ENCODE measurements at regions not wholly inside any gene's neighbourhood (a gene's known extent, or its start where the extent isn't known, plus 50 kb on each side); places are given as distances from the start of the nearest gene placed in this dataset.

DNA sequence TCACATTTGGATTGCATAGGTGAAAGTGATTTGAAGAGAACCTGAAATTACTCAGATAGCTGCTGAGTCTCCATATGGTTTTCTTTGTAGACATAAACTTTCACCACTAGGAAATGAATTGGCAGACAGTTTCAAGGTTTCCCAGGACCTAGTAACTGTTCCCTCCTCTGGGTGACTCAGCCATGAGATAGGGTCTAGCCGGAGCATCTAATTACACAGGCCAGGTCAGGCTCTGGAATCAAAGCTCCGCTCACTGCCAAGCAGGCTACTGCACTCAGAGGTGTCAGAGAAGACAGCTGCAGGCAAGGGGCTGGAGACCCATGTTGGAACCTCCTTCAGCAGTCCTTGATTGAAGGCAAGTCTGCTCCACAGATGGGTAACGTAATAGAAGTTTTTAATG, 429.2 kb downstream of the TNS1 start:
- no peak for DNase-seq

DNA sequence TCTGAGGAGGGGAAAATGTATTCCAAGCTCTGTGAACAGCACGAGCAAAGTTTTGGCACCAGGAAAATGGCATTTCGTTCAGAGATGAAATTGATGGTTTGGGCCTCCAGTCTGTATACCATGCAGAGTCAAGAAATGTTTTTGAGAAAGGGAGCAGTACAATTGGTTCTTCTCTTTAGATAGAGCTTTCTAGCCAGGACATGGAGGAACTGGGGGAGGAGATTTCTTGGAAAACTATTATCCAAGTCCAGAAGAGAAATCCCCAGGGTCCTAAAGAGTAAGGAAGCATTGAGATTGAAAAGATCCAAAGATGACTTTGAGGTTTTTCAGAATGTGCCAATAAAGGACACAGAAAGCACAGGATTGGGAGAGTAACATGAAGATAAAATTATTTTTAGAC, 432.4 kb downstream of the TNS1 start:
- DNase-seq, result no peak

DNA sequence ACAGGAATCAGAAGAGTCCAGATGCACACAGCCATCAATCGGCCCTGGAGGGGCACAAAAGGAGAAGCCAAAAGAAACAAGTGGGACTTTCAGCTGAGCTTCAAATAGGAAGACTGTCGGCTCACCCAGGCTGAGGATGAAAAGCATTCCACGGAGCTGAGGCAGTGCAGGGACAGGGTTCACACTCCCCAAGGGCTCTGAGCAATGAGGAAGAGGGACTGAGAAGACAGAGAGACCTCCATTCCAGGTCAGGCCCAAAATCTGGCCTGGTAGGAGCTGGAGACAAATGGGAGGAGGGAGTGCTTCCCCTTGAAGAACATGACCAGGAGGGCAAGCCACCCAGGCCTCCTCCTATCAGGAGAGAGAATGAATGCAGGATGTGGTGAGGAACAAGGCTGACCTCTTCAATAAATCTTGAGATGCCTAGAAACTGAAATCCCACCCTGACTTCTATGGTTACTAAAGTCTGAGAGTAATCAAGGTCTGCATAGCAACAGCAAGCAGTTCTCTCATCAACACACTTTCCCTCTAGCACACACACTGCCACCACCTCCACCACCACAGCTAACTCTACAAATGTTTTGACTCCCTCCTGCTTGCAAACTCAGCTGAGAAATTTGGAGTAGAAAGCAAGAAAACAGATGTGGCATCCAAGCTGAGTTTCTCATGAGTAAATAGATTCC, 434.4 kb downstream of the TNS1 start:
- DNase-seq, result no peak

DNA sequence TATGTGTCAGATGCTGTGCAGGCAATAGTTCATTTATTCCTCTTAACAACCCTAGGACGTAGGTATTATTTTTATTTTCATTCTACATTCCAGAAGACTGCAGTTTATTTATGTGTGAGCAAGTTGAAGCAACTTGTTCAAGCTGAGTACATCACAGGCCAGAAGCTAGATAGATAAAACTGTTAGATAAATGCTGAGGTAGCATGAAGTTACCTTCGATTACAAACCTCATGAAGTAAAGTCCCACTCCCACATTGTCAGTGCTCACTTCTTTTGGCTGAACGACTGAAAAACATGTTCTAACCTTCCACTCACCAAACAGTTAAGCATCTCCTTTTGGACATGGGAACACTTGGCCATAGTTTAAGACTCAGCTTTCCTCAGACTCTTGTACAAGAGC, 439.2 kb downstream of the TNS1 start:
- no peak for DNase-seq

DNA sequence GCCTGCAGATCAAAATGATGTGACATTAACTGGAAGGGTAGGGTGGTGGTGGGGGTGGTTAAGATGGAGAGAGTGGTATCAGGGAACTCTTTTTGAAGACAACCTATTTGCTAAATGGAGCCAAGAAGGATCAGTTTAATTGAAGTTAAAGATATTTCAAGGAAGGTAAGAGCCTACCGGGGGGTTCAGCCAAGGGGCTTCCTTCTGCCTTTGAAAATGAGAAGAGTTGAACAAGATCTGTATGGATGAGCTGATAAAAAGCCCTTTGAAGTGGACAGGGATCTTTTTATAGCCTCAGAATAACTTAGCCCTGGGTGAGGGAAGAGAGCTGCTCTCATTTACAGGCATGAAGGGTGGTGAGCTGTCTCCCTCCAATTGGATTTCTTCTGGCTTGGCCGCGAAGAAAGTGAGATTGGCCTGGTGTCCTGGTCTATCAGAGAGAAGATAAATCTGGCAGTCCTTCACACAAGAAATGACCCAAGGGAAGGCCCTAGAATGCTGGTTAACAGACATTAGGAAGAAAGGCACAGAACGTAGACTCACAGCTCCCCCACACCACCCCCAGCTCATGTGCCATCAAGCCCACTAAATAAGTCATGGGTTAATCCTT, 439.8 kb downstream of the TNS1 start:
- DNase-seq, result no peak

DNA sequence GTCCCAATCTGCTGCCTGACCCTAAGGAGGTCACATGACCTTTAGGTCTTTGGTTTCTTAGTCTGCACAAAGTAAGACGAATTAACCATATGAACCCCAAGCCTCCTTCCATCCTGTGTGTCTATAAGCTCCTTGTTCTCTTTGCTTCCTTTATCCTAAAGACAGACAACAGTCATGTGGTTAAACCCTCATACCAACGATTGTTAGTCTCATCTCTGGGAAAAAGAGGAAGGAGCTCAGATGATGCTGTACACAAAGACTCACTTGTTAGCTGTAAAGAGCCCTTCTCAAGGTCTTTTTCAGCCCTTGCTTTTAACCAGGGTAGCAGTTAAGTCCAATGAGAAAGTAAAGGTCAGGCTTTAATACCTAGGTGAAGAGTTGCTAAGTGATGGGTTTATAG, 443.7 kb downstream of the TNS1 start:
- no peak for DNase-seq

DNA sequence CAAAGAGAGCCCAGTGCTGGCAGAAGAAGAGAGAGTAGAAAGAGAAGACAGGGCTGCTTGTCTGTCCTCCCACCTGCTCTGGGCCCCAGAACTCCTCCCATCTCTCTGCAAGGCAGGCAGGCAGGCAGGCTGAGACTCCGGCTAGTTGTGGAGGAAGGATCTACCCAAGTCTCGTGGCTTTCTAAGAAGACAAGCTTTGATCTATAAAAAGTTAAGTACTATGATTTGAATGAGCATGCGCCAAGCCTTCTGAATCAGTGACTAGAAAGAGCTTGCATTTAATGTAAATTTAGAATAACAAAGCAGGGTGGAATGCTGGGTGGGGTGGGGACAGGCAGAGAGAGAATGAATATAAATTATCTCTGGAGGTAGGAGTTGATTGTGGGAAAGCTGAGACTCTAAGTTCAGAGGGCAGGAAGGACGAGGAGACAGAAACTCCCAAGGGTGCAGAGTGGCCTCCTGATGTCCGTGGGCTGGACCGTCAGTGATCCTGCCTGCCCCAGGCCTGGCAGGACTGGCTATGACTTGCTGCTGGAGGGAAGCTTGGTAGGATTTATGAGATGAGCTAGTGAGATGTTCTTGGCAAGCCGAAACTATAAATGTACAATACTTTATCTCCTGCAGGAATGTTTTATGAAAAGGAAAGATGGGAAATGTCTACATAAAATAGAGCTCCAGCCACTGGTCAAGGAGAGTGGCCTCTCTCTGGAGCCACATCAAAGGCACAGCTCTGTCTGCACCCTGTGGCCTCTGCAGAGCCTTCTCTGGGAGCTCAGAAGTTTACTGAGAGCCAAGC, 447.5 kb downstream of the TNS1 start:
- no peak for DNase-seq

DNA sequence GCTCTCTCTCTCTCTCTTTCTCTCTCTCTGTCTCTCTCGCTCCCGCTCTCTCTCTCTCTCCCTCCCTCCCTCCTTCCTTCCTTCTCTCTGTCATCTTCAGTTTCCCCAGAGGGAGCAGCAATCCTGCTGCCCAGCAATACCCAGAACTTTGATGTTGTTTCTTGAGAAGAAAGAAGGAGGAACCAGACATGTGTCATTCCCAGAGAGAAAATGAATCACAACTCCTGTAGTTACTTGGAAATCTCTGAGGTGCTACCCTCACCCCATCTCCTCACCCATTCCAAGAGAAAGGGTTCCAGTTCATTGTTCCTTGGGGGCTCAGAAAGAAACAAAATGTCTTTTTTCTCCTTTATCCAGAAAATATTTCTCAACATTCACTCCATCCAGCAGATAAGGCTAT, 449.1 kb downstream of the TNS1 start:
- DNase-seq, result no peak

DNA sequence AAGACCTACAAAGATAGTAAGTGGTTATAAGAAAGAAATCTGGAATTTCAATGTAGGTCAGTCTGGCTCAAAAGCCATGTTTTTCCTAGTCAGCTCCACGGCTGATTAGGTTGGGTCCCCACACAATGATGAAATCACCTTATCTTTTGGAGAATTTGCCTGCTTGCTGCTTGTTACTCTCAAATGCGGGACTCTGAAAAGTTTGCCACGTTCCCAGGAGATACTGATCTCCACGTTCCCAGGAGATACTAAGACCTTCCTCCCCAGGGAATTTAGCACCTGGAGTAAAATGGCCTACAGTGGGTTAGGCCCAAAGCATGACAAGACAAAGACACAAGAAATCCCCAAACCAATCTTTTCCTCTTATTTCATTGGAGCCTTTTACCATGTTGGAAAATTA, 449.6 kb downstream of the TNS1 start:
- no peak for DNase-seq

DNA sequence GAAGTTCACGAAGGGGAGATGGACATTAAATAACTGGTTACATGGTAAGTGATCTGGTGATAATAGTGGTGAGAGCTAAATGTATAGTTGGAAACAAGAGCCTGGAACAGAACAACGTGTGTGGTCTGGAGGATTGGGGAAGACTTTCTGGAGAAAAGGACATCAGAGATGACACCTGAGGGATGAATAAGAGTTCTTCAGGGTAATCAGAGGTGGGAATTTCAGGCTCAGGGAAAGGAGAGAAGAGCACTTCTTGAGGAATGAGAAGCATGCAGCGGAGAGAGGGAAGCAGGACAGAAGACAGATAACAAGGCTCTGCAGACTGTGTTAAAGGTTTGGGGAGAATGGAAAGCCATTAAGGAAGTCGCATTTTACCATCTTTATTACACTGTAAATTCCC, 450.7 kb downstream of the TNS1 start:
- DNase-seq, result no peak

DNA sequence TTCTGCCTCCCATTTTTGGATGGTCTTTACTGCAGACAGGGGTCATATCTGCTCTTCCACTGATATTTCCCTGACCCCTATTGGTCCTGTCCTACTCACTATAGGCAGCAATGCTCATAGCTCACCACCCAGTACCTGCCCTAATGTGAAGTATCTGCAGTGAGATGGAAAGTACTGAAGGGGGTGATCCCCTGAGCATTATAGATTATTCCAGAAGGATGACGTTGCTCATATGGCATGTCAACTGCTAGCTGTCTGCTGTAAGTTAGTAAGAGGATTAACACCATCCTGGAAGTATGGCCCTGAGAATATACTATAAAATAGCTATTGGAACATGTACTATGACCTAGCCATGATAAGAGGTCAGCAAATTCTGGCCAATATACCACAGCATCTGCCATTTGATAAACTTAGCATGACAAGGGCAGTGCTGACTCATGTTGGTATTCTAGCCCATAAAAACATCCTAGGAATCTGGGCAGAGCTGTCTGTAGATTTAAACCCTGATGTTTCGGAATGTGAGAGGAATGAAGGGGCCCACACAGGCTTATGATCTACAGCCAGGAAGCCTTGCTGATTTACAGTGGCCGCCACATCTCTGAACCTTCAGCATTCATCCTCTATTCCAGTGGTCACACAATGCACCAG, 451.4 kb downstream of the TNS1 start:
- DNase-seq, result no peak

DNA sequence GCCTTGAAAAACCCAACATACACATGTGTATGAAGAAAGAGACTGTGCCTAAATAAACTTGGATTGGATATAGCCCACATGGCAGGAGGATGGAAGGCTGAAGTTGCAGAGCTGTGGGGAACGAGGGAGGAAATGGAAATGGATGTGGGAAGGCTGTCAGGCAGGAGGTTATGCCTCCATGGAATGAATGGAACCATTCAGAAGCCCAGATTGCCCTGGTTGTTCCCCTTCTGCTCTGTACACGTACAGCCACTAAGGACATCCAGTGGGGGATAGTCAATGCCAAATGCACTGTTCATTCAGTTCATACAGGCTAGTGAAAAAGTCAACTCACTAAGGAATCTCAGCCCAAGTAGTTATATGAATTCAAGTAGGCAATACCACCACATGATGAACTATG, 463.7 kb downstream of the TNS1 start:
- DNase-seq, result no peak

DNA sequence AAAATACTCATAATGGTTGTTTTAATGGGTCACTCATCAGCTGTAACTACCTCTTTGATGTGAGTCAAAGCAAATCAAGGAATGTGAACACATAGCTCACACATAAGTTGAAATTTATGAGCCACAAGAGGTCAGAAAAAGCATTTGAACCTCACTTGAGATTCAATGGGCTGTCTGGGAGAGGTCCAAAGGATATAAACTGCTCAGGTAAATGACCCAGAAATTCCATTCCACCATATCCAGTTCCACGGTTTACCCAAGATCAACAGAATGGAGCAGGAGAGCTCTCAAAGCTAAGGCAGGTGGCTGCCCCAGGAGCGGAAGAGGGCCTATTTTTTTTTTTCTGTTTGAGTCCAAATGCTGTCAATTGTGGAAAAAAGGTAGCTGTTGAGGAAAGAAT, 464.1 kb downstream of the TNS1 start:
- no peak for DNase-seq

DNA sequence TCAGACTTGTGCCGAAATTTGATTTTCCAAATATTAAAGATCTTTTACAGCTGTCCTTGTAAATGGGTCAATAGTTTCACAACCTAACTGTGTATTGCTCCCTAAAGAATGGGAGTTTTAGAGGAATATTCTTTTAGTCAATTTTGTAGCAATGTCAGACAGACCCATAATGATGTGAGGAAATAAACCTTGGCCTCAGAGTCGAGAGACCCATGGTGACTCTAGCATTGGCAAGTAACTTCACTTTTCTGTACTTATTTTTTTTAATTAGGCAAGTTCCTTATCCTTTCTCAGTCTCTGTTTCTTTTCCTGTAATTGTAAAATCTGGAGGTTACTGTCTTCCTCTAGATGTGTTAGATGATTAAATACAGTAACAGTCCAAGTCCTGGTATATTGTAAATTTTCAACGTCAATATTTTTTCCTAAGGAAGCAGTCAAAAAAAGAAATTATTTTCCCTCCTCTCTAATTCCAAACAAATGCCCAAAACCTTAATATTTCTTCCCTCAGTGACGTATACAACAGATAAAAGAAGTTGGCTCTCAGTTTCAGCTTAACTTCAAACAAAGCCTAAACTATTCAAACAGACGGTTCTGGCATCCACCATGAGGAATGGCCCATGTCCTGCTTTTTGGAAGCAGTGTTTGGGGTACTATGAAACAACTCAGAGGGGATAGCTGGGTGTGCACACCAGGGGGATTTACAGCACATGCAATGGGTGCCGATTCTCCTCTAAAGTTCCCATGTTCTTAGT, 466.7 kb downstream of the TNS1 start:
- no peak for DNase-seq

DNA sequence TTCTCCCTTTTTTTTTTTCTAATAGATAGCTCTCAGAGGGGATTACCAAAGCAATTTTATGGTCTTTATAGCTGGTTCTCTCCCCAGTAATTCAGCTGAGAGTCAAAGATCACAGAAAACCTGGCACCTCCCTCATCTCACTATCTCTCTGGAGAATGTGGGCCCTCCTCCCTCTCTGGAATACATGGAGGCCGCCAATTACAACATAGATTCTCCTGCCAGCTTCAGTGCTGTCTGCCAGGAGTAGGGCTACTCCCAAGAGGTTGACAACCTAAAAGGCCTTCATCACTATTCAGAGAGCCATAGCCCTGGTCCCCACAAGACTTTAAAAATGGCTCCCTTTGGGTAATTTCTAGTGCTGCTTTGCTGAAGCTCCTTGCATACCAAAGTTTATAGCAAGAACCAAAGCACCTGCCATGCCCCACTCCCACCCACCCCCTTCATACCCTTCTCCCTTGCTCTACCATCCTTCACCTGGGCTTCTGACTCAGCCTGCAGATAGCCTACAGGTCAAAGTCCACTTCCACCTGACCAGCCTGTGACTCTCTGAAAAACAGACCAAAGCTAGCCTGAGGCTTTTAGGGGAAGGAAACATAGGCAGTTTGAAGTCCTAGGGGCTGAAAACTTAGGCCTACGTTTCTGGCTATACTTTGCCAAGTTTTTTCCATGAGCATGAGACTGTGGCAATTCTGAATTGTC, 472.3 kb downstream of the TNS1 start:
- DNase-seq, result no peak

DNA sequence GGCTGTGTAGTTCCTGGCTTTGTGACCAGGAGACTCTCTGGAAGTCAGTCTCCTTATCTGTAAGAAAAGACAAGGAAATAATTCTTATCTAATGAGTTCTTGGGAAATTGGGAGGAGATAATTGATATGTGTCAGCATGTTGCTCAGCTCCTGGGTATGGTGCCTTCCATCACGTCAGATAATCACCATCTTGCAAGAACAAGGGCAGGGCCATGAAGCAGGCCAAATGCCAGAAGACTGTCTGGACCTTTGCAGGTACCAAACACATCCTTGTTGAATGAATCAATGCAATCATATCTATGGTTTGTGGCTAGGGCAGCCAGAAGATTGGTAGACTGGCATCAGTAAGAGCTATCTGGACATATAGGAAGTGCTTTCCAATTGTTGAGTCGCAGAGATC, 473.5 kb downstream of the TNS1 start:
- DNase-seq, result no peak

DNA sequence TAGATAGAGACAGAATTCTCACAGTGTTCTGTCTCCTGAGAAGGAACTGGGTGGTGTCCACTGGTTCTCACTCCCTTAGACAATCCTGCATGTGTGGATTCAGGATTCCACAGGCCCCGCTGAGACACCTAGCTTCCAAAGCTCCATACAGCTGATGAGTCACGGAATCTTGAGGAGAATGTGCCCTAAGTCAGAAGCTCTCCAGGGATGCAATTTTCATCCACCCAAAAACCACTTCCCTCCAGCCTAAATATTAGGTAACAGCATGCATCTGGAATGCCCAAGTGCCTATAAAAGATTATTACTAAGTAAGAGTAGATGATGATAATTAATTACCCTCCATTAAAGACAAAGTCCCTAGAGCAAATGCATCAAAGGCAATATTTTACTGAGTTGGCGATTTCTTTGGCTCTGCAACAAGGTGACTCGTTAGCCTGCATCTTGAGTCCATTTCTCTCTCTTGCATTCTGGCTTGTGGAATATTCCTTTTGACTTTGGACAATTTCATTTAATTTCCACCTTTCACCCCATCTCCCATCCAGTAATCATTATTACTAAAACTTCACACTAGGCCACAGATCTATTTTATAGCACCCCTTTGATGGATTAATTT, 475.1 kb downstream of the TNS1 start:
- DNase-seq, result no peak

DNA sequence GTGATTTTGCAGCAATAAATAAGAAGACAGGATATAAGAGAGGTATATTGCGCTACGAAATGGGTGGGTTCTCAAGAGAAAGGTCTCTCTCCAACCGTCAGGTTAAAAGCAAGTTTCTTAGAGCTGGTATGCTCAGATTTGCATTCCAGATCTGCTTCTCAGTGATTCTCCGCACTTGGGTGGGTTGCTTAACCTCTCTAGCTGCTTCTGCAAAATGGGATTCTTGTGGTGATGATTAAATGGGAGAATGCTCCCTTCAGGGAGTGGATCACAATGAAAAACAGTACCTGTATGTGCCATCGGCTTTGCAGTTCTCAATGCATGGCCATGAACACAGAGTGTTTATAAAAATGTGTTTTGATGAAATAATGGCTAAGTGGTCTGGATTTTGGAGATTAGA, 477.7 kb downstream of the TNS1 start:
- no peak for DNase-seq

DNA sequence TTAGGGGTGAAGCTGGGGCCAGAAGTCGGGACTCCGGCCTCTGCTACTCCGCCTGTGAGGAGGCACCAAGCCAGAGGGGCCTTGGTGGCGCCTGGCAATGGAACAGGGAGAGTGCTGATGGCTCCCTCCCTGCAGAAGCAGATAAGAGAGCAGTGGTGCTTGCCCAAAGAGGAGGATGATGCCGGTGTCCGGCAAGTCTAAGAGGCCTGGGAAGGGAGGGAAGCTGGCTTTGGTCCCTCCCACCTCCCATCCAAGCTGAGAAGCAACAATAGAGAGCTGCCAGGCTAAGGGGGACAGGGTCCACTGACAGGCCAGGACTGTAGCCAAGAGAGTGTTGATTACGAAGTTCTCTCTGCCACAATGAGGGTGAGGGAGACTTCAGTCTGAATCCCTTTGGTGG, 479.5 kb downstream of the TNS1 start:
- DNase-seq, result no peak

DNA sequence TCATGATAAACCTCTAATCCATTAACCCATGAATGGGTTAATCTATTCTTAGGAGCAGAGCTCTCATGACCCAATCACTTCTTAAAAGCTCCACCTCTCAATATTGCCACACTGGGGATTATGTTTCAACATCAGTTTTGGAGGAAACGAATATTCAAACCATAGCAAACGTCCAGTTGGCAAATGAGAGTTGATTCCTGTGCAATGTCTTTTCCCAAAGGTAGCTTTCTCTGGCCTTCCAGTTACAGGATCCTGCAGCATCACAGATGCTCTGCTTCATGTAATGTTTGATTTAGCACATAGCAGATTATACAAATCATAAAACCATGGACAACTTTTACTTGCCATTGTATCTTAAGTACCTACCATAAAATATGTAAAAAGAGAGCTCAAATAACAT, 481.0 kb downstream of the TNS1 start:
- DNase-seq, result no peak

DNA sequence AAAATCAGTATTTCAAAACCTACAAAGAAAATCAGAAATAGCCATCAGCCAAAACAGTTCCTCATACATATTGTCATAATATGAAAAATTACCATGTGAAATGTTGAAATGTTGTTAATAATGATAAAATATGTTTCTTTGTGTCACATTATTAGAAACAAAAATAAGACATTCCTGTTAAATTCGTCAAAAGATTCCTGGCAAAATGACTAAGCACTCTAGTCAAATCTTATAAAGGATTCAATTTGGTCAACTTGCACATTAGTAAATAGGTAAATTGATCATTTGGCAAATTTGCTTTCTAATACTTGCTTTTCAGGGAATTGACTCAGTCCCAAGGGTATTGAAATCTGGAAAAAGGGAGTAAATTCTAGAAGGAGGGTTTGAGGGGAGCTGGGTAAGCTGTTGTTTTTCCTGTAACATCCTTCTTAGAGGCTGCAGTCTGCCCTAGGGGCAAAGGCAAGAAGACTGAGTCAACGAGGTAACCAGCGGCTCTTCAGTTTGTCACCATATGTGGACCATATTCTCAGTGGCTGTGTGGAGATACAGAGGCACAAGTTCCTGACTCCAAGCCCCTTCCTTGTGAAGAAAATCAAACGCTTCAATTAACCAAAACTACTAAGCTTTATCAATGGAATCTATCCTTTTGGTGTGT, 482.3 kb downstream of the TNS1 start:
- DNase-seq, result no peak

Data from CD4-positive, alpha-beta T cell treated with Interleukin-17A for 4 hours (primary cell).